H7 (cell line): ENCODE measurements at regions not wholly inside any gene's neighbourhood (a gene's known extent, or its start where the extent isn't known, plus 50 kb on each side); places are given as distances from the start of the nearest gene placed in this dataset.
"Not testable (repeated sequence)": the region's sequence is repeated elsewhere in the genome, so short reads cannot be mapped to it uniquely, and the experiment has no call there.

ENCODE experiments used
- DNase-seq: peaks from one replicate; pipeline ENCODE4 v3.0.0; 2012
- H3K27me3 ChIP-seq: 2 replicates; pipeline ENCODE4 v1.6.0; 2011; ENCODE audit warnings: mild to moderate bottlenecking, low read length; ENCODE audit not compliant: control insufficient read depth, insufficient read depth
- H3K36me3 ChIP-seq: replicated peaks from 2 replicates; pipeline ENCODE4 v1.5.1; 2011; ENCODE audit warnings: low read length; ENCODE audit not compliant: control insufficient read depth, insufficient read depth
- H3K4me3 ChIP-seq: 2 replicates; pipeline ENCODE4 v1.5.1; 2011; ENCODE audit warnings: low read depth, mild to moderate bottlenecking, control low read depth, low read length, moderate library complexity; ENCODE audit not compliant: insufficient read depth

- H3K4me3 ChIP-seq, DNase-seq, H3K27me3 ChIP-seq, H3K36me3 ChIP-seq: not testable (repeated sequence)
Observed at GRCh38 chr7:76678500-76678899, 51.4 kb upstream of the POMZP3 start.

GRCh38 chr7:76676890-76677289, 49.8 kb upstream of the POMZP3 start:
- H3K4me3 ChIP-seq, H3K27me3 ChIP-seq, H3K36me3 ChIP-seq, DNase-seq: not testable (repeated sequence)
